K562 (cell line): ENCODE measurements at regions not wholly inside any gene's neighbourhood (a gene's known extent, or its start where the extent isn't known, plus 50 kb on each side); places are given as distances from the start of the nearest gene placed in this dataset.

Experiments
- ATAC-seq: fragments of 200-7000 bp; cut with Tn5 transposase; 3 replicates; pipeline ENCODE4 v1.9.1; 2020; ENCODE audit warnings: moderate library complexity
- BruUV-seq: library from RNA; stranded (reverse); fragments of 400-500 nt; replicated peaks from 2 replicates; lab custom pipeline; 2021; lab: Mats Ljungman, UMichigan
- CTCF ChIA-PET: fragments of 300-600 bp; formaldehyde crosslinking; extraction: SDS; loops from one replicate; lab custom pipeline; 2021; ENCODE audit warnings: low intra/inter-chr PET ratio; lab: Yijun Ruan, JAX
- POLR2A ChIA-PET: fragments of 300-600, 350-650 bp; sonication (Branson Sonifier 250); formaldehyde crosslinking; extraction: SDS; loops from one replicate; lab custom pipeline; 2021; ENCODE audit warnings: antibody characterized with exemption, inconsistent platforms; lab: Yijun Ruan, JAX
- DNase-seq, 4 experiments: peaks; one replicate each; pipeline versions ENCODE4 v3.0.0 to v3.0.0-alpha.2; 2011 to 2018; ENCODE audit warnings: low spot score in 3 of 4, mixed read lengths in 3 of 4; ENCODE audit errors: extremely low read depth in 1 of 4
- FAIRE-seq: peaks from 2 replicates; lab custom pipeline; 2011; peaks lifted over from hg19 to GRCh38; lab: Jason Lieb, UNC
- H2AFZ ChIP-seq: 2 replicates; pipeline ENCODE4 v1.6.0; 2011; ENCODE audit warnings: low read depth, low read length, control low read depth, inconsistent platforms
- H3K27ac ChIP-seq: fragments of 200-600 bp; 3 replicates; pipeline ENCODE4 v1.8.0; 2011; ENCODE audit warnings: low read depth, mild to moderate bottlenecking, control low read depth, inconsistent platforms, low read length, moderate library complexity, mixed read lengths; ENCODE audit errors: extremely low read depth
- H3K27me3 ChIP-seq, 2 experiments: fragments of 300-600 bp in 1 of 2; 2 replicates in 1 of 2; 3 replicates in 1 of 2; pipeline versions ENCODE4 v1.6.0 to v1.8.0; 2011; ENCODE audit warnings: inconsistent platforms in 2 of 2, low read length in 2 of 2, mild to moderate bottlenecking in 1 of 2, mixed read lengths in 1 of 2, moderate library complexity in 1 of 2; ENCODE audit not compliant: control insufficient read depth in 2 of 2, insufficient read depth in 2 of 2
- H3K36me3 ChIP-seq: fragments of 300-600 bp; 3 replicates; pipeline ENCODE4 v1.8.0; 2011; ENCODE audit warnings: mild to moderate bottlenecking, low read length, inconsistent platforms; ENCODE audit not compliant: control insufficient read depth, insufficient read depth
- H3K4me1 ChIP-seq, 2 experiments: fragments of 200-600 bp in 1 of 2; replicated peaks in 1 of 2; 2 replicates in 1 of 2; 3 replicates in 1 of 2; pipeline versions ENCODE4 v1.5.1 to v1.8.0; 2011; ENCODE audit warnings: inconsistent platforms in 2 of 2, low read length in 2 of 2, mild to moderate bottlenecking in 1 of 2, mixed read lengths in 1 of 2, moderate library complexity in 1 of 2; ENCODE audit not compliant: control insufficient read depth in 2 of 2, insufficient read depth in 2 of 2
- H3K4me2 ChIP-seq: 2 replicates; pipeline ENCODE4 v1.6.1; 2011; ENCODE audit warnings: low read length, control low read depth, inconsistent platforms, mixed read lengths; ENCODE audit not compliant: insufficient read depth
- H3K4me3 ChIP-seq: fragments of 200-600 bp; sonication (generic), shearing (Covaris generic); 2 replicates; pipeline ENCODE4 v1.5.1; 2016; ENCODE audit warnings: control low read depth, inconsistent platforms
- H3K79me2 ChIP-seq: fragments of 200-600 bp; 3 replicates; pipeline ENCODE4 v1.8.0; 2011; ENCODE audit warnings: low read length, inconsistent platforms; ENCODE audit not compliant: control insufficient read depth, insufficient read depth
- H3K9ac ChIP-seq, 2 experiments: 2 replicates each; pipeline versions ENCODE4 v1.6.0 to v1.6.1; 2011; ENCODE audit warnings: low read depth in 2 of 2, low read length in 2 of 2, control low read depth in 1 of 2, inconsistent platforms in 1 of 2, mild to moderate bottlenecking in 1 of 2, mixed read lengths in 1 of 2; ENCODE audit not compliant: insufficient read depth in 1 of 2
- H3K9me1 ChIP-seq: one replicate; pipeline ENCODE4 v1.6.0; 2011; ENCODE audit warnings: inconsistent platforms, mild to moderate bottlenecking, low read length, moderate library complexity; ENCODE audit not compliant: control insufficient read depth, insufficient read depth
- H3K9me3 ChIP-seq: replicated peaks from 2 replicates; pipeline ENCODE4 v1.5.1; 2011; ENCODE audit warnings: low read depth, low read length, inconsistent platforms; ENCODE audit not compliant: control insufficient read depth, insufficient read depth
- H4K20me1 ChIP-seq: replicated peaks from 2 replicates; pipeline ENCODE4 v1.6.1; 2011; ENCODE audit warnings: low read length, inconsistent platforms, mixed read lengths; ENCODE audit not compliant: control insufficient read depth, insufficient read depth
- BRF1 ChIP-seq: IDR thresholded peaks from 3 replicates; pipeline ENCODE4 v1.6.1; 2011; ENCODE audit warnings: borderline replicate concordance, mild to moderate bottlenecking; ENCODE audit not compliant: insufficient read length; ENCODE audit errors: extremely low read depth
- CBX8 ChIP-seq: fragments of 200-600 bp; sonication (generic); IDR thresholded peaks from 2 replicates; pipeline ENCODE4 v1.6.1; 2012; ENCODE audit warnings: borderline replicate concordance, mixed run types, low read depth, mild to moderate bottlenecking, moderate library complexity, mixed read lengths, low read length, control low read depth, inconsistent platforms; ENCODE audit not compliant: poor library complexity, severe bottlenecking; ENCODE audit errors: extremely low read depth
- COPS2 ChIP-seq: fragments of 450-650 bp; conservative IDR thresholded peaks from 2 replicates; pipeline ENCODE4 v1.6.1; 2016; ENCODE audit warnings: mild to moderate bottlenecking, moderate library complexity
- ELF2 ChIP-seq: fragments of 250-450 bp; sonication (Bioruptor Pico); IDR thresholded peaks from 2 replicates; pipeline ENCODE4 v1.5.0; 2021; ENCODE audit warnings: mild to moderate bottlenecking
- FOS ChIP-seq: IDR thresholded peaks from 3 replicates; pipeline ENCODE4 v1.6.1; 2011; ENCODE audit not compliant: insufficient read length; ENCODE audit errors: extremely low read depth
- JUNB ChIP-seq: fragments of 450-650 bp; formaldehyde crosslinking; conservative IDR thresholded peaks from 2 replicates; pipeline ENCODE4 v1.4.0; 2020; ENCODE audit warnings: mild to moderate bottlenecking
- RAD21 ChIP-seq, 2 experiments: fragments of 250-450 bp in 1 of 2; fragments of 450-650 bp in 1 of 2; sonication (Bioruptor Pico) in 1 of 2; formaldehyde crosslinking in 1 of 2; IDR thresholded peaks in 1 of 2; conservative IDR thresholded peaks in 1 of 2; 2 replicates each; pipeline versions ENCODE4 v1.4.0 to v1.8.0; 2020 to 2022; ENCODE audit warnings: mild to moderate bottlenecking in 2 of 2, moderate library complexity in 1 of 2
- SMAD3 ChIP-seq: fragments of 450-650 bp; formaldehyde crosslinking; conservative IDR thresholded peaks from 2 replicates; pipeline ENCODE4 v1.4.0; 2020; ENCODE audit warnings: mild to moderate bottlenecking
- SMARCE1 ChIP-seq: fragments of 450-650 bp; IDR thresholded peaks from 2 replicates; pipeline ENCODE4 v1.7.1; 2016; ENCODE audit warnings: mild to moderate bottlenecking
- TAF15 ChIP-seq: fragments of 200-400 bp; formaldehyde crosslinking; IDR thresholded peaks from 2 replicates; pipeline ENCODE4 v1.6.1; 2017; ENCODE audit warnings: mild to moderate bottlenecking, low read depth, low read length, moderate library complexity
- THAP12 ChIP-seq: fragments of 250-450 bp; sonication (Bioruptor Pico); IDR thresholded peaks from 2 replicates; pipeline ENCODE4 v1.9.0; 2021; ENCODE audit warnings: mild to moderate bottlenecking, inconsistent platforms
- ZFP36 ChIP-seq: fragments of 150-350 bp; IDR thresholded peaks from 2 replicates; pipeline ENCODE4 v1.6.1; 2018; ENCODE audit warnings: low read length, low read depth; ENCODE audit not compliant: partially characterized antibody
- ZNF311 ChIP-seq: fragments of 250-450 bp; sonication (Bioruptor Pico); IDR thresholded peaks from 2 replicates; pipeline ENCODE4 v1.4.0; 2020; ENCODE audit warnings: mild to moderate bottlenecking, moderate library complexity
- whole genome bisulfite sequencing: fragments of 100-300 bp; shearing (Covaris generic); methylation state at CpG from one replicate; pipeline ENCODE4 v1.1.6; 2016; ENCODE audit warnings: low coverage, mixed read lengths; ENCODE audit not compliant: insufficient coverage; ENCODE audit errors: missing lambda C conversion rate; 5-methylcytosine and 5-hydroxymethylcytosine counted together
- in situ Hi-C: fragments of 300-500 bp; cut with MboI; formaldehyde crosslinking; loops from 4 replicates; pipeline ENCODE4 v1.15.0; 2018; ENCODE audit warnings: inconsistent platforms, mixed read lengths
- intact Hi-C: fragments of 100-400 bp; cut with micrococcal nuclease; formaldehyde crosslinking; loops from 2 replicates; pipeline ENCODE4 v1.14.2; 2022

GRCh38 chr1:72781038-72781437, 498.7 kb upstream of the NEGR1 start:
- no peak for ATAC-seq
- Histone ChIP-seq H3K9me3 (no peaks in the 10 kb centered on the region), H4K20me1 (no peaks in the 10 kb centered on the region), H3K4me1 (no peaks in the 10 kb centered on the region), H2AFZ (no peak overlapping the region), H3K79me2 (no peaks in the 10 kb centered on the region), H3K4me3 (no peak overlapping the region), H3K27ac (no peak overlapping the region), H3K27me3 (no peaks in the 10 kb centered on the region), H3K9ac (no peak overlapping the region), H3K9me1 (no peaks in the 10 kb centered on the region), H3K4me2 (no peak overlapping the region), H3K36me3 (no peaks in the 10 kb centered on the region)
- DNase-seq: no peak
- in situ Hi-C loops (no loop called here), intact Hi-C loops (no loop called here)
- BruUV-seq: no TSS peak
- 0% methylated on average over 1 of the region's 1 CpG for WGBS
- ChIA-PET POLR2A (no interaction called here), CTCF (no interaction called here)
- no peak for TF ChIP-seq BRF1
- TF ChIP-seq FOS: no peak
- no peak for TF ChIP-seq SMARCE1
- TF ChIP-seq ELF2 (CRISPR knock-in tag): no peak
- TF ChIP-seq TAF15: no peak
- no peak for TF ChIP-seq SMAD3 (CRISPR knock-in tag)
- no peak for TF ChIP-seq ZFP36
- no peak for TF ChIP-seq JUNB
- no peak for TF ChIP-seq ZNF311 (CRISPR knock-in tag)
- no peak for TF ChIP-seq CBX8
- TF ChIP-seq RAD21 (CRISPR knock-in tag; conservative IDR thresholded peaks at IDR 0.05 in 1 of 2, IDR thresholded peaks at IDR 0.05 in 1 of 2): no peak
- no peak for TF ChIP-seq THAP12 (CRISPR knock-in tag)
- no peak for TF ChIP-seq COPS2
- no peak for FAIRE-seq
